H1 (cell line): ENCODE measurements at regions not wholly inside any gene's neighbourhood (a gene's known extent, or its start where the extent isn't known, plus 50 kb on each side); places are given as distances from the start of the nearest gene placed in this dataset.

ENCODE experiments used
- POU5F1 ChIP-seq: IDR thresholded peaks from 2 replicates; pipeline ENCODE4 v1.6.1; 2011; ENCODE audit warnings: low read depth, mild to moderate bottlenecking, low read length, moderate library complexity
- TCF12 ChIP-seq: IDR thresholded peaks from 2 replicates; pipeline ENCODE4 v1.6.1; 2011; ENCODE audit warnings: low read depth, mild to moderate bottlenecking, low read length

DNA sequence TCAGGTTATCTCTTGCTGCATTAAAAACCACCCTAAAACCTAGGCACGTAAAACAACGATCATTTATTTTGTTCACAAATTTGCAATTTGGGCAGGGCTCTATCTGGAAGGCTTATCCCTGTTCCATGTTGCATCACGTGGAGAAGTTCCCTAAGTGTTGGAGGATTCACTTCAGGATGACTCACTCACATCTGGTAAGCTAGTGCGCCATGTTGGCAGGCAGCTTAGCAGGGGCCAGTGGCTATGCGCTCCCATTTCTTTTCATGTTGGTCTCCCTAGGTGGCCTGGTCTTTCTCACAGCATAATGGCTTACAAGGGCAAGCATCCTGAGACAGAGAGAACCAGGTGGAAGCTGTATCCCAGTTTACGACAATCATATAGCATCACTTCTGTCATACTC is 226.8 kb downstream of the BLID start (continued):
- TF ChIP-seq TCF12: no peak
- TF ChIP-seq POU5F1: no peak
- TF ChIP-seq, all 59 proteins: peak for 0
